Parathyroid adenoma (tissue), 2 donors: ENCODE measurements at regions not wholly inside any gene's neighbourhood (a gene's known extent, or its start where the extent isn't known, plus 50 kb on each side); places are given as distances from the start of the nearest gene placed in this dataset.

Experiments used
- H2AFZ ChIP-seq: fragments of 300-600 bp; sonication (generic); one replicate; pipeline ENCODE4 v1.7.0; 2017; ENCODE audit warnings: antibody characterized with exemption, mild to moderate bottlenecking
- H3K27ac ChIP-seq: fragments of 300-600 bp; sonication (generic); one replicate; pipeline ENCODE4 v1.7.0; 2017
- H3K27me3 ChIP-seq: fragments of 300-600 bp; sonication (generic); one replicate; pipeline ENCODE4 v1.7.0; 2017; ENCODE audit warnings: low read length; ENCODE audit not compliant: control insufficient read depth, insufficient read depth
- H3K36me3 ChIP-seq: fragments of 300-600 bp; sonication (generic); one replicate; pipeline ENCODE4 v1.7.0; 2017; ENCODE audit warnings: low read length; ENCODE audit not compliant: control insufficient read depth, insufficient read depth
- H3K4me1 ChIP-seq: fragments of 300-600 bp; sonication (generic); one replicate; pipeline ENCODE4 v1.7.0; 2017; ENCODE audit warnings: control low read depth
- H3K4me2 ChIP-seq: fragments of 300-600 bp; sonication (generic); one replicate; pipeline ENCODE4 v1.7.0; 2017; ENCODE audit warnings: low read length
- H3K4me3 ChIP-seq: fragments of 300-600 bp; sonication (generic); one replicate; pipeline ENCODE4 v1.7.0; 2017; ENCODE audit warnings: low read depth, low read length
- H3K79me2 ChIP-seq: fragments of 300-600 bp; sonication (generic); one replicate; pipeline ENCODE4 v1.7.0; 2017; ENCODE audit warnings: control low read depth
- H3K9ac ChIP-seq: fragments of 300-600 bp; sonication (generic); one replicate; pipeline ENCODE4 v1.7.0; 2017; ENCODE audit warnings: mild to moderate bottlenecking
- H3K9me3 ChIP-seq: fragments of 300-600 bp; sonication (generic); one replicate; pipeline ENCODE4 v1.7.0; 2017; ENCODE audit warnings: low read length; ENCODE audit not compliant: control insufficient read depth
- CTCF ChIP-seq: fragments of 300-600 bp; sonication (generic); IDR thresholded peaks from one replicate; pipeline ENCODE4 v1.7.0; 2017; ENCODE audit warnings: antibody characterized with exemption, mild to moderate bottlenecking
- donor health status: primary hyperparathyroidism.

- H3K9me3 ChIP-seq = no peaks in the 10 kb centered on the region
- no peaks in the 10 kb centered on the region for H3K79me2 ChIP-seq
- H2AFZ ChIP-seq = no peak overlapping the region
- no peaks in the 10 kb centered on the region for H3K27me3 ChIP-seq
- H3K36me3 ChIP-seq = no peaks in the 10 kb centered on the region
- no peak overlapping the region for H3K4me3 ChIP-seq
- no peak overlapping the region for H3K9ac ChIP-seq
- H3K4me2 ChIP-seq = no peak overlapping the region
- no peak overlapping the region for H3K27ac ChIP-seq
- no peak for TF ChIP-seq CTCF
- H3K4me1 ChIP-seq = no peaks in the 10 kb centered on the region
Measured at GRCh38 chr13:107078229-107078765, 510.4 kb upstream of the ARGLU1 start.

DNA sequence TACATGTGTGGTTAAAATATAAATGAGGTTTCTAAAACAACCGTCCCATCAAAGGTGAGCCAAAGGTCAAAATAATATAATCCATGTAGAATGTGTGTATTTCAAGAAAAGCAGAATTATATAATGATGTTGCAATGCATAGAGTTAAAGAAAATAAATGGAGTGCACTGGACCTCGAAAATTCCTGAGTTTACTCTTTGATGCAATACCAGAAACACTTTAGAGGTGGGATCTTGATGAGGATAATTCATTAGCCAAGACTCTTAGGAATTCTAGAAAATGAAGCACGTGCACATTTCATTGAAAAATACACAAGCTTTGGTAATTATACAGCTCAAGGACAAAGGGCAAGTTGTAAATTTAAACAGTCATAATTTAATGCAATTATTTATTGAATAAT is 508.9 kb upstream of the ARGLU1 start:
- H3K79me2 ChIP-seq = no peaks in the 10 kb centered on the region
- no peaks in the 10 kb centered on the region for H3K36me3 ChIP-seq
- no peak overlapping the region for H3K9ac ChIP-seq
- no peak overlapping the region for H2AFZ ChIP-seq
- no peaks in the 10 kb centered on the region for H3K4me1 ChIP-seq
- H3K4me2 ChIP-seq = no peak overlapping the region
- H3K9me3 ChIP-seq = no peaks in the 10 kb centered on the region
- TF ChIP-seq CTCF = no peak
- no peak overlapping the region for H3K27ac ChIP-seq
- H3K27me3 ChIP-seq = no peaks in the 10 kb centered on the region
- H3K4me3 ChIP-seq = no peak overlapping the region

- Histone ChIP-seq H3K27me3 (no peaks in the 10 kb centered on the region), H3K36me3 (no peaks in the 10 kb centered on the region), H3K9me3 (no peaks in the 10 kb centered on the region), H3K4me3 (no peak overlapping the region), H3K79me2 (no peaks in the 10 kb centered on the region), H3K9ac (no peak overlapping the region), H3K27ac (no peak overlapping the region), H3K4me1 (no peaks in the 10 kb centered on the region), H3K4me2 (no peak overlapping the region), H2AFZ (no peak overlapping the region)
- TF ChIP-seq CTCF = no peak
Measured at GRCh38 chr13:107075576-107075975, 507.6 kb upstream of the ARGLU1 start.

- Histone ChIP-seq H2AFZ (no peak overlapping the region), H3K79me2 (no peaks in the 10 kb centered on the region), H3K27ac (no peak overlapping the region), H3K27me3 (no peaks in the 10 kb centered on the region), H3K9ac (no peak overlapping the region), H3K4me3 (no peak overlapping the region), H3K4me1 (no peaks in the 10 kb centered on the region), H3K9me3 (no peaks in the 10 kb centered on the region), H3K36me3 (no peaks in the 10 kb centered on the region), H3K4me2 (no peak overlapping the region)
- TF ChIP-seq CTCF = no peak
Measured at GRCh38 chr13:107070792-107071191, 502.9 kb upstream of the ARGLU1 start.

DNA sequence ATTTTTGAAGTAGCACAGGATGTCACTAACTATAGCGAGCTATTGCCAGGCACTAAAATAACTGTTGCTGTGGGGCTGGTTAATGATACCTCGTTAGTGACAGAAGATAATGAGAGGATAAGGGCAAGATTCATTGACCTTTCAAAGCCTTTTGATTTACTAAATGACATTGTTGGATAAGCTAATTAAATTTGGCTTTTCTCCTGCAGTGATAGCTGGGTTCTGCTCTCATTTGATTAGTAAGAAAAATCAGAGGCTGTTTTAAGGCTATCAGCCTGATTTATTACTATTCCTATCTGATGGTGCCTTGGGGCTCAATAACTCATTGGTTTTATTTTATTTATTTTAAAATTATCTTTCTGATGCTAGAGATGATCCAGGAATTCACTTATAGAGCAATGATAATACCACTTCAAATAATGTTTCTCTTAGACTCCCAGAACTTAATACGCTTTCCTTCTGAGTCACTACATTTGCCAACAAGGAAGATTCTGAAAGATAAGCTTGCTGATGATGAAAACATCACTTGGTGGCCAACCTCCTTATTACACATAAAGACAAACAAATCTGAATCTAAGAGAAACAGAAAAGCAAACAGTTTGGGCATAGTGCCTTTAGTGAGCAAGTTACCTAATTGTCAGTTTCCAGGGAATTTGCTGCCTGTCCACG is 501.3 kb upstream of the ARGLU1 start:
- H3K27ac ChIP-seq = no peak overlapping the region
- H3K4me2 ChIP-seq = no peak overlapping the region
- H3K36me3 ChIP-seq = no peaks in the 10 kb centered on the region
- H3K4me3 ChIP-seq = no peak overlapping the region
- no peak overlapping the region for H3K9ac ChIP-seq
- H3K79me2 ChIP-seq = no peaks in the 10 kb centered on the region
- no peak overlapping the region for H2AFZ ChIP-seq
- TF ChIP-seq CTCF = no peak
- H3K9me3 ChIP-seq = no peaks in the 10 kb centered on the region
- H3K27me3 ChIP-seq = no peaks in the 10 kb centered on the region
- H3K4me1 ChIP-seq = no peaks in the 10 kb centered on the region
